ENCODE measurements at regions not wholly inside any gene's neighbourhood (a gene's known extent, or its start where the extent isn't known, plus 50 kb on each side); places are given as distances from the start of the nearest gene placed in this dataset.

GRCh38 chr1:222891578-222891977, 76.7 kb downstream of the DISP1 start:
- no peak for TF ChIP-seq ZNF184 (CRISPR knock-in tag; IDR thresholded peaks at IDR 0.05)
- TF ChIP-seq RBM25 (IDR thresholded peaks at IDR 0.05; ENCODE audit: low read depth, low read length, severe bottlenecking) = no peak
- TF ChIP-seq ATF3 (IDR thresholded peaks at IDR 0.05) = no peak
- no peak for TF ChIP-seq ATF3 (CRISPR knock-in tag; conservative IDR thresholded peaks at IDR 0.05)
- no peak for TF ChIP-seq ZNF780A (CRISPR knock-in tag; IDR thresholded peaks at IDR 0.05)
- TF ChIP-seq SMC3 (conservative IDR thresholded peaks at IDR 0.05; ENCODE audit: insufficient read depth, low read depth, low read length) = no peak
- TF ChIP-seq TCF15 (CRISPR knock-in tag; IDR thresholded peaks at IDR 0.05) = no peak
- no peak for TF ChIP-seq ZKSCAN8 (CRISPR knock-in tag; IDR thresholded peaks at IDR 0.05)
